ENCODE measurements at regions not wholly inside any gene's neighbourhood (a gene's known extent, or its start where the extent isn't known, plus 50 kb on each side); places are given as distances from the start of the nearest gene placed in this dataset.
"Not testable (repeated sequence)": the region's sequence is repeated elsewhere in the genome, so short reads cannot be mapped to it uniquely, and the experiment has no call there.

GRCh38 chr2:160568856-160569255 lies 75.2 kb upstream of the RBMS1 start:
- TF ChIP-seq CTCF (IDR thresholded peaks at IDR 0.05; ENCODE audit: insufficient read depth, low read length, severe bottlenecking), result no peak
- H3K27me3 ChIP-seq (ENCODE audit: control insufficient read depth, insufficient read depth, low read length), result no peaks in the 10 kb centered on the region
- FAIRE-seq (no peak), DNase-seq (ENCODE audit: low read depth) (no peak)
- no peaks in the 10 kb centered on the region for H3K36me3 ChIP-seq (ENCODE audit: control insufficient read depth, insufficient read depth, low read length)
- H3K4me3 ChIP-seq (ENCODE audit: low read depth, low read length), result no peak overlapping the region

- no peak for TF ChIP-seq CTCF (IDR thresholded peaks at IDR 0.05; ENCODE audit: insufficient read depth, low read length, severe bottlenecking)
- FAIRE-seq, result no peak
- Histone ChIP-seq H3K4me3 (ENCODE audit: low read depth, low read length) (no peak overlapping the region), H3K27me3 (ENCODE audit: control insufficient read depth, insufficient read depth, low read length) (no peaks in the 10 kb centered on the region), H3K36me3 (ENCODE audit: control insufficient read depth, insufficient read depth, low read length) (no peaks in the 10 kb centered on the region)
- DNase-seq (ENCODE audit: low read depth), result no peak
These were observed 76.8 kb upstream of the RBMS1 start for GRCh38 chr2:160570376-160570775.

- no peak for TF ChIP-seq CTCF (IDR thresholded peaks at IDR 0.05; ENCODE audit: insufficient read depth, low read length, severe bottlenecking)
- FAIRE-seq (no peak), DNase-seq (ENCODE audit: low read depth) (peak; percentile 98)
- Histone ChIP-seq H3K4me3 (ENCODE audit: low read depth, low read length) (no peak overlapping the region), H3K27me3 (ENCODE audit: control insufficient read depth, insufficient read depth, low read length) (no peaks in the 10 kb centered on the region), H3K36me3 (ENCODE audit: control insufficient read depth, insufficient read depth, low read length) (no peaks in the 10 kb centered on the region)
These were observed 81.0 kb upstream of the RBMS1 start for GRCh38 chr2:160574468-160575140.

- Histone ChIP-seq H3K27me3 (ENCODE audit: control insufficient read depth, insufficient read depth, low read length) (no peaks in the 10 kb centered on the region), H3K4me3 (ENCODE audit: low read depth, low read length) (no peak overlapping the region), H3K36me3 (ENCODE audit: control insufficient read depth, insufficient read depth, low read length) (no peaks in the 10 kb centered on the region)
- DNase-seq (ENCODE audit: low read depth) (no peak), FAIRE-seq (no peak)
- TF ChIP-seq CTCF (IDR thresholded peaks at IDR 0.05; ENCODE audit: insufficient read depth, low read length, severe bottlenecking), result no peak
These were observed 81.8 kb upstream of the RBMS1 start for GRCh38 chr2:160575368-160575767.

- TF ChIP-seq CTCF (IDR thresholded peaks at IDR 0.05; ENCODE audit: insufficient read depth, low read length, severe bottlenecking), result no peak
- Histone ChIP-seq H3K4me3 (ENCODE audit: low read depth, low read length) (no peak overlapping the region), H3K27me3 (ENCODE audit: control insufficient read depth, insufficient read depth, low read length) (no peaks in the 10 kb centered on the region), H3K36me3 (ENCODE audit: control insufficient read depth, insufficient read depth, low read length) (no peaks in the 10 kb centered on the region)
- FAIRE-seq (no peak), DNase-seq (ENCODE audit: low read depth) (peak; percentile 84)
These were observed 82.5 kb upstream of the RBMS1 start for GRCh38 chr2:160576054-160576499.

GRCh38 chr2:160577081-160577480 lies 83.5 kb upstream of the RBMS1 start:
- not testable (repeated sequence) for H3K4me3 ChIP-seq (ENCODE audit: low read depth, low read length); DNase-seq (ENCODE audit: low read depth); H3K36me3 ChIP-seq (ENCODE audit: control insufficient read depth, insufficient read depth, low read length); H3K27me3 ChIP-seq (ENCODE audit: control insufficient read depth, insufficient read depth, low read length); FAIRE-seq

All from bronchial epithelial cell (primary cell).